ENCODE measurements at regions not wholly inside any gene's neighbourhood (a gene's known extent, or its start where the extent isn't known, plus 50 kb on each side); places are given as distances from the start of the nearest gene placed in this dataset.

GRCh38 chr1:116821763-116822162 is 67.5 kb downstream of the CD2 start:
- TF ChIP-seq CTCF (IDR thresholded peaks at IDR 0.05) (no peak), EZH2 (IDR thresholded peaks at IDR 0.05; ENCODE audit: borderline replicate concordance, insufficient read depth, low read depth, low read length, poor library complexity, severe bottlenecking) (no peak)
